ENCODE measurements at regions not wholly inside any gene's neighbourhood (a gene's known extent, or its start where the extent isn't known, plus 50 kb on each side); places are given as distances from the start of the nearest gene placed in this dataset.

- no peaks in the 10 kb centered on the region for H3K9me3 ChIP-seq (ENCODE audit: control insufficient read depth, low read length, poor library complexity, severe bottlenecking)
- Mint-ChIP-seq H3K27me3 (peaks cover 31% of the 10 kb centered on the region), H3K27ac (no peak overlapping the region), H3K36me3 (ENCODE audit: low read depth) (peaks cover 4% of the 10 kb centered on the region), H3K4me1 (peaks cover 6% of the 10 kb centered on the region), H3K4me3 (no peak overlapping the region)
- DNase-seq (no peak), ATAC-seq (no peak)
These were observed 109.6 kb upstream of the CACNA1A start for GRCh38 chr19:13615890-13616289.

DNA sequence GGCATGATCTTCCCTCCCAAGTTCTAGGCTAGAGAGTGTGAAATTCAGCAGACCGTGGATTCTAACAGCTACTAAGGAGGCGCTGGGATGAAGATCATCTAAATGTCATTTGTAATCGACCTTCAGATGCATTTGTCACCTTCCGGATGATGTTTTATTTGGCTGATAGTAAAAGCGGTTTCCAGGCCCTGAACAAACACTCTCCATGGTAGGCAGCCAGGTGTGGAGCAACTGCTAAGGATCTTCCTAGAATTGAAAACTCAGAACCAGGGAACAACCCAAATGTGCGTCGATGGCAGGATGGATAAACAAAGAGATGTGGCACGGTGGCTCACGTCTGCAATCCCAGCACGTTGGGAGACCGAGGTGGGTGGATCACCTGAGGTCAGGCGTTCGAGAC is 107.2 kb upstream of the CACNA1A start:
- Mint-ChIP-seq H3K36me3 (ENCODE audit: low read depth) (peaks cover 6% of the 10 kb centered on the region), H3K4me1 (peaks cover 13% of the 10 kb centered on the region), H3K4me3 (no peak overlapping the region), H3K27ac (no peak overlapping the region), H3K27me3 (peaks cover 43% of the 10 kb centered on the region)
- DNase-seq (no peak), ATAC-seq (no peak)
- no peaks in the 10 kb centered on the region for H3K9me3 ChIP-seq (ENCODE audit: control insufficient read depth, low read length, poor library complexity, severe bottlenecking)

DNA sequence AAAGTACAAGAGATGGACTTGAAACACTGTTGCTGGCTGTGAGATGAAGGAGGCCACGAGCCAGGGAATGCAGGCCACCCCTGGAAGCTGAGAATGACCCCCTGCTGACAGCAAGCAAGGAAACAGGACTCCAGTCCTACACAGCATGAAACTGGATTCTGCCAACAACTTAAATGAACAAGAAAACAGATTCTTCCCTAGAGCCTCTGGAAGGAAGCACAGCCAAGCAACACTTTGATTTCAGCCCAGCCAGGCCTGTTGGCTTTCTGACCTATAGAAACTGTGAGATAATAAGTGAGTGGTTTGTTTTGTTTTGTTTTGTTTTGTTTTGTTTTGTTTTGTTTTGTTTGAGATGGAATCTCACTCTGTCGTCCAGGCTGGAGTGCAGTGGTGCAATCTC is 105.3 kb upstream of the CACNA1A start:
- H3K27me3 Mint-ChIP-seq = peaks cover 43% of the 10 kb centered on the region
- H3K4me3 Mint-ChIP-seq = no peak overlapping the region
- H3K9me3 ChIP-seq (ENCODE audit: control insufficient read depth, low read length, poor library complexity, severe bottlenecking) = no peaks in the 10 kb centered on the region
- DNase-seq = no peak
- H3K4me1 Mint-ChIP-seq = peaks cover 13% of the 10 kb centered on the region
- ATAC-seq = no peak
- peaks cover 4% of the 10 kb centered on the region for H3K36me3 Mint-ChIP-seq (ENCODE audit: low read depth)
- H3K27ac Mint-ChIP-seq = no peak overlapping the region

DNA sequence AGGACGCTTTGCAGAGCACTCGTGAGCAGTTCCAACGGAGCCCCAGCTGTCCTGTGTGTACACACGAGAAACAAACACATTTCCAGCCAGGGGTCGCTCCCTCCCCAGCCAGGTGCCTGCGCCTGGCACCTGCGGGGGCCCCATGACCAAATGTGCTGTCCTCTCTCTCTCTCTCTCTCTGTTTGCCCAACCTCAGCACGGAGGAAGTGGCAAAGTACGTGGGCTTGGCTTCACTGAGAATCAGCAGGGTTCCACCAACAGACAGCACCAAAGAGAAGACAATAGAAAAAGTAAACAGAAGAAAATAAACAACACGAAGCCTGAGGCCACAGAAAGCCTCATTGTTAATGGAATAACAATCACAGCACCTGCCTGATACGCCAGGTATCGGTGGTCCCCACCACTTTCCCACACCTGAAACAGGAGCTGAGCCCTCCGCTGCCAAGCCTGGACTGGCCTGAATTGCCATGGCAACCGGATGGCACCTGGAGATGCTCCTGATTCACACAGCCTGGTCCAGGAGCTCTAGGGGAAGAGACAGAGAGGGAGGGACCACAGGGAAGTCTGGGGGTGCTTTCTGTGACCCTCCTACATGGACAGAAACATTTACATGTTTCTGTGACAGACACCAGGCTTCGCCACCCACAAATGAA is 103.9 kb upstream of the CACNA1A start:
- ATAC-seq (no peak), DNase-seq (no peak)
- no peaks in the 10 kb centered on the region for H3K9me3 ChIP-seq (ENCODE audit: control insufficient read depth, low read length, poor library complexity, severe bottlenecking)
- peaks cover 33% of the 10 kb centered on the region for H3K27me3 Mint-ChIP-seq
- peak overlapping the region; percentile 2 for H3K4me3 Mint-ChIP-seq
- peaks cover 4% of the 10 kb centered on the region for H3K36me3 Mint-ChIP-seq (ENCODE audit: low read depth)
- H3K27ac Mint-ChIP-seq = no peak overlapping the region
- H3K4me1 Mint-ChIP-seq = peaks cover 12% of the 10 kb centered on the region

- ATAC-seq (no peak), DNase-seq (no peak)
- H3K9me3 ChIP-seq (ENCODE audit: control insufficient read depth, low read length, poor library complexity, severe bottlenecking) = no peaks in the 10 kb centered on the region
- no peak overlapping the region for H3K27ac Mint-ChIP-seq
- H3K4me1 Mint-ChIP-seq = peaks cover 10% of the 10 kb centered on the region
- peaks cover 2% of the 10 kb centered on the region for H3K36me3 Mint-ChIP-seq (ENCODE audit: low read depth)
- H3K4me3 Mint-ChIP-seq = no peak overlapping the region
- H3K27me3 Mint-ChIP-seq = peaks cover 38% of the 10 kb centered on the region
These were observed 99.9 kb upstream of the CACNA1A start for GRCh38 chr19:13606156-13606555.

GRCh38 chr19:13604902-13605586 is 98.8 kb upstream of the CACNA1A start:
- Mint-ChIP-seq H3K4me3 (no peak overlapping the region), H3K36me3 (ENCODE audit: low read depth) (no peaks in the 10 kb centered on the region), H3K27ac (peak overlapping the region; percentile 32), H3K27me3 (peaks cover 33% of the 10 kb centered on the region), H3K4me1 (peaks cover 6% of the 10 kb centered on the region)
- no peaks in the 10 kb centered on the region for H3K9me3 ChIP-seq (ENCODE audit: control insufficient read depth, low read length, poor library complexity, severe bottlenecking)
- no peak for DNase-seq
- ATAC-seq = no peak

GRCh38 chr19:13600802-13601201 is 94.5 kb upstream of the CACNA1A start:
- no peaks in the 10 kb centered on the region for H3K9me3 ChIP-seq (ENCODE audit: control insufficient read depth, low read length, poor library complexity, severe bottlenecking)
- DNase-seq = no peak
- Mint-ChIP-seq H3K27ac (no peak overlapping the region), H3K36me3 (ENCODE audit: low read depth) (no peaks in the 10 kb centered on the region), H3K4me3 (no peak overlapping the region), H3K27me3 (peaks cover 41% of the 10 kb centered on the region), H3K4me1 (peaks cover 5% of the 10 kb centered on the region)
- no peak for ATAC-seq

GRCh38 chr19:13600091-13600490 is 93.8 kb upstream of the CACNA1A start:
- no peak for ATAC-seq
- no peak for DNase-seq
- no peaks in the 10 kb centered on the region for H3K9me3 ChIP-seq (ENCODE audit: control insufficient read depth, low read length, poor library complexity, severe bottlenecking)
- Mint-ChIP-seq H3K4me1 (peaks cover 5% of the 10 kb centered on the region), H3K27ac (no peak overlapping the region), H3K36me3 (ENCODE audit: low read depth) (no peaks in the 10 kb centered on the region), H3K27me3 (peaks cover 39% of the 10 kb centered on the region), H3K4me3 (no peak overlapping the region)

DNA sequence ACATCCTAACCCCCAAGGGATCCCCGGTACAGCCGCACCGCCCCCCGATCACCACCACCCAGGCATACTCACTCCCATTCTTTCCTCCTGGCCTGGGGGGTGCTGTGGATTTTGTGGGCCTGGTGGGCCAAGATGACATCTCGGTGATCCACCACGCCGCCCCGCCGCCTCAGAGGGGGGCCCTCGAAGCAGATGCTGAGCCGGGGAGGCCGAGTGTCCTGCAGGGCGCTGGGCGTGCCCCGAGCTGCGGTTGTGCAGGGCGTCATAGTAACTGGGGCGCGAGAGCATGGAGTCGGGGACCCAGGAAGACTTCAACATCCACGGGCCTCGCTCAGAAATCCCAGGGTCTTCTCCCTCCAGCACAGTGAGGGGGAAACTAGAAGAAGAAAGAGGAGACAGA is 93.4 kb upstream of the CACNA1A start:
- no peak overlapping the region for H3K27ac Mint-ChIP-seq
- no peaks in the 10 kb centered on the region for H3K36me3 Mint-ChIP-seq (ENCODE audit: low read depth)
- peaks cover 2% of the 10 kb centered on the region for H3K4me1 Mint-ChIP-seq
- H3K4me3 Mint-ChIP-seq = no peak overlapping the region
- no peaks in the 10 kb centered on the region for H3K9me3 ChIP-seq (ENCODE audit: control insufficient read depth, low read length, poor library complexity, severe bottlenecking)
- peaks cover 35% of the 10 kb centered on the region for H3K27me3 Mint-ChIP-seq
- ATAC-seq = no peak
- no peak for DNase-seq

DNA sequence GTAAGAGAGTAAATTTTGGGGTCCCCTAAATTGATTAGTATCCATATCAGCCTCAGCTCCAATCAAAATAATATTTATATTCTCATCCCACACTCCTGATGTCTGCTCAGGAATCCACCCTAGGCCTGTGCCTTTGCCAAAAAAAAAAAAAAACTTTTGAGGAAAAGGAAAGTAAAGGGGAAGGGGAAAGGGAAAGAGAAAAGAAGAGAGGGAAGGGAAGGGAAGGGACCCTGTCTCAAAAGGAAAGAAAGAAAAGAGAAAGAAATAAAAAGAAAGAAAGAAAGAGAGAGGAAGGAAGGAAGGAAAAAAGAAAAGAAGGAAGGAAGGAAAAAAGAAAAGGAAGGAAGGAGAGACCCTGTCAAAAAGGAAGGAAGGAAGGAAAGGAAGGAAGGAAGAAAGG is 91.8 kb upstream of the CACNA1A start:
- peaks cover 2% of the 10 kb centered on the region for H3K4me1 Mint-ChIP-seq
- no peak overlapping the region for H3K27ac Mint-ChIP-seq

DNA sequence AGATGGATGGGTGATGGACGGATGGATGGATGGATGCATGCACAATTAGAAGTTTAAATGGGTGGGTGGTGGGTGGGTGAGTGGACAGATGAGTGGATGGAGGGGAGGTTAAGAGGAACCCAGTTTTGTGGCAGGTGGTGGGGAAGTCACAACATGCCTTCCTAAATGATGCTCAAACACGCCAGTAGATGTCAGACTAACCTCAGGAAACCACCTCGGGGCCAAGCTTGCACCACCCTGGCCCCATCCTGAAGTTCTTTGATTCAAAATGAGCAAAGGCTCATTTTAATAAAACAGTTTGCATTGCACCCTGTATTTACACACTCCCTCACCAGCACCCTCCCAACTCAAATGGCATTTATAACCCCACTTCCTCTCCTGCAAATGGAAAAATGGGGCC is 91.4 kb upstream of the CACNA1A start:
- H3K4me1 Mint-ChIP-seq = peaks cover 2% of the 10 kb centered on the region
- peaks cover 39% of the 10 kb centered on the region for H3K27me3 Mint-ChIP-seq
- peak in 1 of 3 donors; percentile 14 for DNase-seq

More for the DNA sequence above, 91.8 kb upstream of the CACNA1A start:
- Mint-ChIP-seq H3K4me3 (no peak overlapping the region), H3K36me3 (ENCODE audit: low read depth) (no peaks in the 10 kb centered on the region), H3K27me3 (peaks cover 38% of the 10 kb centered on the region)
- ATAC-seq (no peak), DNase-seq (no peak)
- no peaks in the 10 kb centered on the region for H3K9me3 ChIP-seq (ENCODE audit: control insufficient read depth, low read length, poor library complexity, severe bottlenecking)

DNA sequence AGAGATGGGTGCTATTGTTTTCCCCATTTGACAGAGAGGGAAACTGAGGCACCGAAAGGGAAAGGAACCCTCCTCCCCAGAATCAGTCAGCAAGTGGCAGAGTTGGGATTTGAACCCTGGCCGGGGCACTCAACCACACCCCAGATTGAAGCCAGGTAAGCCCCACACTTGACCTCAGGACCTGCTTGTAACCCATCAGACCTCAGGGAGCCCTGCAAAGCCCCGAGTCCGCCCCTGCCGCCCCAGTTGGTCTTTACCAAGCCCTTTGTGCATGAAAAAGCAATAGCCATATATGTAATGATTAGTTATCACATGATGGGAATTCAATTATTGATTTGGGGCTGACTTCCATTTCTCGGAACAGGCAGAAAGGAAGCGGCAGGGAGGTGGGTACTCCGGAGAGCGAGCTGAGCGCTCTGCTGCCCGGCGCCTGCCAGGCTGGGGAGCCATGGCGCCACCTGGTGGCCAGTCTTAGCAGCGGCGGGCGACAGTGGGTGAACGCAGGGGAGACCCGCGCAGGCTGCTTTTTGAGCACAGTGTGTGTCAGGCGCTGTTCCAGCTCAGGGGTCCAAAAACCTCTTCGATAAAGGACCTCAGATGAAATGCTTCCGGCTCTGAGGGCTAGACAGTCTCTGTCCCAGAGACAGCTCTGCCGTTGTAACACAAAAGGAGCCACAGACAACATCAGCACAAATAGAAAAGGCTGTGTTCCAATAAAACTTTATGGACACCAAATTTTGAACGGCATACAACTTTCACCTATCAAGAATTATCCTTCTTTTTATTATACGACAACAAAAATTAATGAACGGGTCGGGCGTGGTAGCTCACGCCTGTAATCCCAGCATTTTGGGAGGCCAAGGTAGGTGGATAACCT is 82.9 kb upstream of the CACNA1A start:
- H3K4me3 Mint-ChIP-seq = no peak overlapping the region
- ATAC-seq (peak; percentile 99), DNase-seq (peak; percentile 67 to 85 (median 74))
- no peaks in the 10 kb centered on the region for H3K9me3 ChIP-seq (ENCODE audit: control insufficient read depth, low read length, poor library complexity, severe bottlenecking)
- no peaks in the 10 kb centered on the region for H3K4me1 Mint-ChIP-seq
- H3K27me3 Mint-ChIP-seq = peaks cover 29% of the 10 kb centered on the region
- no peak overlapping the region for H3K27ac Mint-ChIP-seq
- no peaks in the 10 kb centered on the region for H3K36me3 Mint-ChIP-seq (ENCODE audit: low read depth)

More for the DNA sequence above, 91.4 kb upstream of the CACNA1A start:
- Mint-ChIP-seq H3K36me3 (ENCODE audit: low read depth) (no peaks in the 10 kb centered on the region), H3K27ac (no peak overlapping the region), H3K4me3 (no peak overlapping the region)
- ATAC-seq = peak; percentile 77
- H3K9me3 ChIP-seq (ENCODE audit: control insufficient read depth, low read length, poor library complexity, severe bottlenecking) = no peaks in the 10 kb centered on the region

DNA sequence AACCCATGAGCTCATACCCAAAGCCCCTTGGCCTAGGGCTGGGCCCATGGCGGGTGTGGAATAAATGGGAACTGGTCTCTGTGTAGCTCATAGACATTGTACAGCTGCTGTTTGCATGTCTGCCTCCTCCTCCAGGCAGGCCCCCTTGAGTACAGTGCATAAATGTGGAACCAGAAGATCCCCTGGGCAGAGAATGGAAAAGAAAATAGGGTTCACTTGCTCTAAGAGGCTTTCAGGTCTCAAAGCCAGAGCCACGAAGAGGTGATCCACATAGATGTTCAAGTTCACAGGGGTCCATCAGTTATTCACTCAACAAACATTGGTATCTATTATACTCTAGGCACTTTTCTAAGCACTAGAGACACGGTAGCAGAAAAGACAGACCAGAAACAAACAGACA is 79.2 kb upstream of the CACNA1A start:
- no peaks in the 10 kb centered on the region for H3K9me3 ChIP-seq (ENCODE audit: control insufficient read depth, low read length, poor library complexity, severe bottlenecking)
- H3K36me3 Mint-ChIP-seq (ENCODE audit: low read depth) = no peaks in the 10 kb centered on the region
- no peaks in the 10 kb centered on the region for H3K4me1 Mint-ChIP-seq
- ATAC-seq (no peak), DNase-seq (no peak)
- peaks cover 19% of the 10 kb centered on the region for H3K27me3 Mint-ChIP-seq
- peak overlapping the region; percentile 31 for H3K4me3 Mint-ChIP-seq
- H3K27ac Mint-ChIP-seq = no peak overlapping the region
